ENCODE measurements at regions not wholly inside any gene's neighbourhood (a gene's known extent, or its start where the extent isn't known, plus 50 kb on each side); places are given as distances from the start of the nearest gene placed in this dataset.

DNA sequence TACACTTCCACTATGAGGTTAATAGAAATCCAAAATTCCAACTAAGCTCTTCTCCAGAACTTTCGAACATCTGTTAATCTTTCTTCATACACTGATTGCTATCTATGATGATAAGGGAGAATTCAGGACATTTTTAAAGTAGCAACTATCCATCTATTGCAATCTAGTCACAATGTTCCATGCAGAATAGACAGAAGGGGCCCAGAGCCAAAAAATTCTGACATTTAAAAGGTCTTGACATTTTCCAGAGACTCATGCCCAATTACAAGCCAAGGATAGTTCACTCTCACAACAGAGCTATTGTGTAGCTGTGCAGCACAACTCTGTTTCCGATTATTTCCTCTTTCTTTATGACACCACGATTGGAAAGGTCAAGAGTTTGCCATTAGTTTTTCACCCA lies 999.7 kb upstream of the ALCAM start:
- no peak overlapping the region for H3K4me3 ChIP-seq (ENCODE audit: low read depth, low read length)
- TF ChIP-seq CTCF (conservative IDR thresholded peaks at IDR 0.05; ENCODE audit: low read depth, low read length): no peak
- no peak for DNase-seq (ENCODE audit: low read depth)

DNA sequence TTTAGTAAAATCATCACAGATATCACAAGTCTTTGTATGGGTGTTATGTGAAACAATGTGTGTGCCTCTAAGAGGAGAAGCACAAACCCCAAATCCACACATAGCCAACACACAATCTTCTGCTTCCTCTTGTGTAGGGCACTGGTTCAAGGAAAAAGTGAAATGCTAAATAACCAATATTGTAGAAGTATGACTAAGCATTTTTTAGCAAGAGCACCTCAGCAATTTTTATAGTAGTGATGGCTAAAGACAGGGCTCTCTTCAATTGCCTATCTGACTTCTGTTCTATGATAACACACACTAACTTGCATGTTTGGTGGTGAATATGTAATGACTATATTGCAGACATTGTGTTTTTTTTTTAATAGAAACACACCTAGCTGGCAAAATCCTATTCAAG lies 997.9 kb upstream of the ALCAM start:
- no peak for DNase-seq (ENCODE audit: low read depth)
- no peak for TF ChIP-seq CTCF (conservative IDR thresholded peaks at IDR 0.05; ENCODE audit: low read depth, low read length)
- no peak overlapping the region for H3K4me3 ChIP-seq (ENCODE audit: low read depth, low read length)

GRCh38 chr3:104385421-104385820 lies 981.3 kb upstream of the ALCAM start:
- no peak overlapping the region for H3K4me3 ChIP-seq (ENCODE audit: low read depth, low read length)
- TF ChIP-seq CTCF (conservative IDR thresholded peaks at IDR 0.05; ENCODE audit: low read depth, low read length): no peak
- DNase-seq (ENCODE audit: low read depth): no peak

DNA sequence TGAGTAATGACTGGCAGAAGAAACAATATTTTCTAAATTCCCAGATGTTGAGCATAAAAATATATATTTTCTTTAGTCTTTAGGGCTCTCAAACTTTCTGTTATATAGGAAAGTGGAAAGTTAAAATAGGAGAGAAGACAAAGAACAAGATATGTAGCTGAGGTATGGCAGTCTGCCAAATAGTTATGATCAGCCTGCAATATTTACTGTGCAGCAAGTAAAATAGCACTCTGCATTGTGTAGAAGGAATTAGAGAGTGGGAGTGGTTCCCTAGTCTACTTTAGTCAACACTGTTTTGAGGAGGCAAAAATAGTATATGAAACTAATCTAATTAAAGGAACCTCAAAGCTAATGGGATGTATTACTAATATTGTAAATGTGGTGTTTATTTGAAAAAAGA lies 978.1 kb upstream of the ALCAM start:
- no peak for DNase-seq (ENCODE audit: low read depth)
- TF ChIP-seq CTCF (conservative IDR thresholded peaks at IDR 0.05; ENCODE audit: low read depth, low read length): no peak
- no peak overlapping the region for H3K4me3 ChIP-seq (ENCODE audit: low read depth, low read length)

- TF ChIP-seq CTCF (conservative IDR thresholded peaks at IDR 0.05; ENCODE audit: low read depth, low read length): peak; percentile 34
- DNase-seq (ENCODE audit: low read depth): no peak
- H3K4me3 ChIP-seq (ENCODE audit: low read depth, low read length): no peak overlapping the region
These were observed 974.4 kb upstream of the ALCAM start for GRCh38 chr3:104392327-104392726.

DNA sequence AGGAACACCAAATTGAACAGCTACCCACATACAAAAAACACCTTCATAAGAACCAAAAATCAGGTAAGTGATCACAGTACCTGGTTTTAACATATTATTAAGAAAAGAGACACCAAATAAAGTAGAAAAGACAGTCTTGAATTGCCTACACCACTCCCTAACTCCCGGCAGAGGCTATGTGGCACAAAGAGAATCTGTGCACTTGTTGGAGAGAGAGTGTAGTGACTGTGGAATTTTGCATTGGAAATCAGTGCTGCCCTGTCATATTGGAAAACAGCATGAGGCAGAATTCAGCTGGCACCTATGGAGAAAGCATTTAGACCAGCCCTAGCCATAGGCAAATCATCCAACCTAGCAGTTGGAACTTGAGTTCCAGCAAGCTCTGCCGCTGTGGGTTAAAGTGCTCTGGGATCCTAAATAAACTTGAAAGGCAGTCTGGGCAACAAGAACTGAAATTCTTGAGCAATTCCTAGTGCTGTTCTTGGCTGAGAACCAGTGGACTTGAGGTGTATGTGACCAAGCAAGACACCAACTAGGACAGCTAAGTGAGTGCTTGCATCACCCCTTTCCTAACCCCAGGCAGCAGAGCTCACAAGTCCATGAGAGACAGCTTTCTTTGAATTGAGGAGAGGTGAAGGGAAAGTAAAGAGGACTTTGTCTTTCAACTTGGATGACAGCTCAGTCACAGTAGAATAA lies 969.6 kb upstream of the ALCAM start:
- no peak for TF ChIP-seq CTCF (conservative IDR thresholded peaks at IDR 0.05; ENCODE audit: low read depth, low read length)
- peak; percentile 12 for DNase-seq (ENCODE audit: low read depth)
- no peak overlapping the region for H3K4me3 ChIP-seq (ENCODE audit: low read depth, low read length)

DNA sequence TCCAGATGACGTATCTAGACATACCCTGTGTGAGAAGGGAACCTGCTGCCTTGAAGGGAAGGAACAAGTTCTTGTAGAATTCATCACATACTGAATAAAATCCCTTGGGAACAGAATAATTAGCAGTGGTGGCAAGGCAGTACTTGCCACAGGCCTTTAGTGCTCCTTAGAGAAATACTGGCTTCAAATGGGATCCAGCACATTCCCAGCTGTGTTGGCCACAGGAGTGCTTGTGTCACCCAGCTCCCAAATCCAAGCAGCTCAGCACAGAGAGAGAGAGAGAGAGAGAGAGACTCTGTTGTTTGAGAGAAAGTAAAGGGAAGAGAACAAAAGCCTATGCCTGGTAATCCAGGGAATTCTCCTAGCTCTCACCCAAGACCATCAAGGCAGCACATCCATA lies 969.0 kb upstream of the ALCAM start:
- TF ChIP-seq CTCF (conservative IDR thresholded peaks at IDR 0.05; ENCODE audit: low read depth, low read length): no peak
- H3K4me3 ChIP-seq (ENCODE audit: low read depth, low read length): no peak overlapping the region
- DNase-seq (ENCODE audit: low read depth): no peak
